Effector memory CD4-positive, alpha-beta T cell (primary cell): ENCODE measurements at regions not wholly inside any gene's neighbourhood (a gene's known extent, or its start where the extent isn't known, plus 50 kb on each side); places are given as distances from the start of the nearest gene placed in this dataset.
A peak's percentile ranks its signal among the peaks of the same experiment; 100 is the strongest.

Experiments
- DNase-seq, 3 donors: peaks; one replicate each; pipeline ENCODE4 v3.0.0-alpha.2; 2020
- H3K27ac ChIP-seq: 2 replicates; pipeline ENCODE4 v1.7.0; 2013; ENCODE audit warnings: mild to moderate bottlenecking, low read length, moderate library complexity; ENCODE audit not compliant: insufficient read depth, poor library complexity, severe bottlenecking
- H3K27me3 ChIP-seq: replicated peaks from 2 replicates; pipeline ENCODE4 v1.7.0; 2013; ENCODE audit warnings: mild to moderate bottlenecking, low read length; ENCODE audit not compliant: insufficient read depth, control insufficient read depth, poor library complexity, severe bottlenecking
- H3K36me3 ChIP-seq: 2 replicates; pipeline ENCODE4 v1.7.0; 2013; ENCODE audit warnings: mild to moderate bottlenecking, low read length, moderate library complexity; ENCODE audit not compliant: control insufficient read depth, insufficient read depth
- H3K4me1 ChIP-seq: 2 replicates; pipeline ENCODE4 v1.7.0; 2013; ENCODE audit warnings: low read length, mild to moderate bottlenecking; ENCODE audit not compliant: control insufficient read depth, insufficient read depth, poor library complexity, severe bottlenecking
- H3K4me3 ChIP-seq: 2 replicates; pipeline ENCODE4 v1.7.0; 2013; ENCODE audit warnings: low read length, low read depth, mild to moderate bottlenecking; ENCODE audit not compliant: insufficient read depth, poor library complexity, severe bottlenecking
- H3K9me3 ChIP-seq: 2 replicates; pipeline ENCODE4 v1.7.0; 2013; ENCODE audit warnings: mild to moderate bottlenecking, low read length, moderate library complexity; ENCODE audit not compliant: control insufficient read depth

DNA sequence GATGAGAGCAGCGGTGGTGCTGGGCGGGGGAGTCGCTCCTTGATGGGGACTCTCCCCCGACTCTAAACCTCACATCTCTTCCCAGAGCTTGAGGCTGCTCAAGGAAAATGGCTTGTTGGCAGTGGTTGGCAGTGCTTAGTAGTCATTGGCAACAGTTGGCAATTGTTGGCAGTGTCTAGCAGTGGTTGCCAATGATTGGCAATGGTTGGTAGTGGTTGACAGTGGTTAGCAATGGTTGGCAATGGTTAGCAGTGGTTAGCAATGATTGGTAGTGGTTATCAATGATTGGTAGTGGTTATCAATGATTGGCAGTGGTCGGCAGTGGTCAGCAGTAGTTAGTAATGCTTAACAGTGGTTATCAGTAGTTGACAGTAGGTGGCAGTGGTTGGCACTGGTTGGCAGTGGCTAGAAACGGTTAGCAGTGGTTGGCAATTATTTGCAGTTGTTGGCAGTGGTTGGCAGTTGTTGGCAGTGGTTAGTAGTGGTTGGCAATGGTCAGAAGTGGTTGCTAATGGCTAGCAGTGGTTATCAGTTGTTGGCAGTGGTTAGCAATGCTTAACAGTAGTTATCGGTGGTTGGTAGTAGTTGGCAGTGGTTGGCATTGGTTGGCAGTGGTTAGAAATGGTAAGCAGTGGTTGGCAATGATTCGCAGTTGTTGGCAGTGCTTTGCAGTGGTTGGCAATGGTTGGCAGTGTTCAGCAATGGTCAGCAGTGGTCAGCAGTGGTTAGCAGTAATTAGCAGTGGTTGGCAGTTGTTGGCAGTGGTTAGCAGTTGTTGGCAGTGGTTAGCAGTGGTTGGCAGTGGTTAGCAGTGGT lies 85.4 kb upstream of the OTOS start:
- H3K9me3 ChIP-seq = no peaks in the 10 kb centered on the region

DNA sequence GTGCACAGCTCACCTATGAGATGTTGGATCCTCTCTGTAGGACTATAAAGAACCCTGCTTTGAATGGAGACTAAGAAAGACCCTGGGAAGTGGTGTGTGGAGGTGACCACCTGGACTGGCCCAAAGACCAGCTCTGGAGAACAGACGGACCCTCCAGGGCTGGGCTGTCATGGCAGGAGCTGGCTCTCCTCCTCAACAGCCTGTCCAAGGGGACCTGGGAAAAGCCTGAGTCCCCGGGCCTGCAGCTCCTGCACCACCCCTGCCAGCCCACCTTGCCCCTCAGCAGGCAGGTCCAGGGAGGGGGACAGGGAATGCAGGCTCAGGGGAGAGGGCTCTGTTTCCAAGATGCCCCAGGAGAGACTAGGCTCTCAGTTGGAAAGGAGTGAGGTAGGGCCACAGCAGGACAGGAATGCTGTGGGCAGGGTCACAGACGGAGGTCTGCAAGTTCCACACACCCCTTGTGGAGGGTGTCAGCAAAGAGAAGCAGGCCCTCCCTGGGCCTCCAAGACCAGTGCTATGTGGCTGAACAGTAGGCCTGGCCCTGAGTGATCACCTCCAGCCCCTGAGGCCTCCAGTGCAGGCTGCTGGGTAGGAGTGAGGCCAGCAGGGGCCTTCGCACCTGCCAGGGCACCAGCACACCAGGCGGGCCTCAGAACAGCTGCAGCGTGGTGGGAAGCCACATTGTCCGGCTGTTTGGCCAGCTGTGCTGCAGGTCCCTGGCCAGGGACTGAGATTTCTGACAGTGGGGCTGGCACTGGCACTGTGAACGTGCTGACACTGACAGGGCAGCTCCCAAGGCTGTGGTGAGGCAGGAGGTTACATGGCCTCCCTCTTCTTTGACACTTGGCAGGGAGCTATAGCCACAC lies 86.4 kb upstream of the OTOS start:
- H3K9me3 ChIP-seq = no peaks in the 10 kb centered on the region
- peaks cover 8% of the 10 kb centered on the region for H3K27me3 ChIP-seq
- H3K36me3 ChIP-seq = no peaks in the 10 kb centered on the region

More for the DNA sequence above, 85.4 kb upstream of the OTOS start:
- no peak for DNase-seq
- Histone ChIP-seq H3K27me3 (peaks cover 8% of the 10 kb centered on the region), H3K27ac (no peak overlapping the region), H3K4me1 (no peaks in the 10 kb centered on the region), H3K36me3 (no peaks in the 10 kb centered on the region), H3K4me3 (no peak overlapping the region)

DNA sequence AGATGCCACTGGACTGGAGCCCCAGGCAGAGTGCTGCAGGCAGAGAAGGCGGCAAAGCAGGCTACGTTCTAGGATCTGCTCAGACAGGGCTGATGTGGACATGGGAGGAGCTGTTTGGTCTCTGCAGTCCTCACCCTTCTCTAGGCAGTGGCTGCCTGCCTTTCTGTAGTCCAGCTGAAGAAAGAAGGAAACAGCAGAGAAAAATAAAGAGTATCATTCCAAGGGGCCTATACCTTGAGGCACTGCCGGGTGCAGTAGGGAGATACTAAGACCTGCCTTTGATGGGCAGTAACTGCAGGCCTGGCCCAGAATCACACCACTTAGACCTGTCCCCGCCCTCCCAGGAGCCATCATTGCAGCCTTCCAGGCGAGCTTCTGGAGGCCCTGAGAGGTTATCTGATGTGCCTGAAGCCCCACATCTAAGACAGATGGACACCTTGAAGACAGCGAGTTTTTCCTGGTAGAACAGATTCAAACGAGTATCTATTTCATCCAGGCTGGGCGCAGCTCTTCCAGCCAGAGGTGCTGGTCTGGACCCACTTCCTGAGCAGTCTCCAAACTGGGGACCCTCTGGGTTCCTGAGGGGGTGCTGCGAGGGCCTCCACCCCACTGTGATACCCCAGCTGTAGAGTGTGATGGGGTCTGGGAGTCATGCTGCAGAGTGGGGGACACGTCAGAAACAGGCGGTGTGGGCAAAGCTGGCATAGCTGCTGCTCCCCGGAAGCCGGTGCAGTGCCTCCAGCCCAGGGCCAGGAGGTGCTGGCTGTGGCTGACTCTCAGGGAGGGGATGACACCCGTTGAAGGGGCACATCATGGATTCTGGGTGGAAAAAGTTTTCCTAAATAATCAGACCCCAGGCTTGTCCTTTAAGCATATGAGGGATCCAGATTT lies 87.3 kb upstream of the OTOS start:
- Histone ChIP-seq H3K36me3 (no peaks in the 10 kb centered on the region), H3K9me3 (no peaks in the 10 kb centered on the region), H3K27ac (no peak overlapping the region), H3K4me3 (no peak overlapping the region), H3K27me3 (peaks cover 8% of the 10 kb centered on the region), H3K4me1 (peaks cover 5% of the 10 kb centered on the region)
- no peak for DNase-seq

More for the DNA sequence above, 86.4 kb upstream of the OTOS start:
- H3K27ac ChIP-seq = no peak overlapping the region
- DNase-seq = no peak
- no peaks in the 10 kb centered on the region for H3K4me1 ChIP-seq
- no peak overlapping the region for H3K4me3 ChIP-seq

DNA sequence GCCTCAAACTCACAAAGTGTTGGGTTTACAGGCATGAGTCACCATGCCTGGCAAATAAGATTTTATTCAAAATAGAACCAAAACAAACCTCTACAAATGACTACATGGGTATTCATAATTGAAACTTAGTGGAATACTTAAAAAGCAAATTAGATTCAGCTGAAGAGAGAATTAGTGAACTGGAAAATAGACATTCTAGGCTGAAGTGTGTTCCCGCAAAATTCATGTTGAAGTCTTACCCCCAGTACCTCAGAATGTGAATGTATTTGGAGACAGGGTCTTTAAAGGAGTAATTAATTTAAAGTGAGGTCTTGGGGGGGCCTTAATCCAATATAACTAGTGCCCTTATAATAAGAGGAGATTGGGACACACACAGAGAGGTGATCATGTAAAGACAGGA lies 88.5 kb upstream of the OTOS start:
- no peaks in the 10 kb centered on the region for H3K9me3 ChIP-seq
- DNase-seq = no peak
- H3K27me3 ChIP-seq = peaks cover 8% of the 10 kb centered on the region
- H3K27ac ChIP-seq = no peak overlapping the region
- H3K36me3 ChIP-seq = no peaks in the 10 kb centered on the region
- peaks cover 15% of the 10 kb centered on the region for H3K4me1 ChIP-seq
- H3K4me3 ChIP-seq = no peak overlapping the region

DNA sequence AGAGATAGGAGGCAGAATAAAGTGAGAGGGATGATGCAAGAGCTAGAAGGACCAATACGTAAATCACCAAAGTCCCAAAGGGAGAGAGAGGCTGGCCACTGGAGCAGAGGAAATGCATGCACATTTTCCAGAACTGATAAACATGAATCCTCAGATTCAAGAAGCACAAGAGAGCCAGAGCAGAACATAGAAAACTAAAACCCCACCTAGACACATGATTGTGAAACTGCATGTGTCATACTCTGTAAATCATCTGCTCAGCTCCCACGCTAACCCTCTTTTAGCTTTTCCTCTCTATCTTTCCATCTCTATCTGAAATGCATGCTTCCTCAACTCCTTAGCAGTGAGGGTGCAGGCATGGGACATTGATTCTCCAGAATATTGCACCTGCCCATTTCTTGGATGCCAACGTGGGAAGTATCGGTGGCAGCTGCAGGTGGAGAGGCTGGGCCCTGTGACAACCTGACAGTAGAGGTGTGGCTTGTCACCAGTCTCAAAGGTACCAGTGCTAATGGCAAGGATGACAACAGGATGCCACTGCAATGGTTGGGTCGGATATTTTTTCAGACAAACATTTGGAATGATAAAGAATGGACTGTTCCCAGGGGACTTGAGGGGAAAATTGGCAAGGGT lies 89.3 kb upstream of the OTOS start:
- Histone ChIP-seq H3K27me3 (peaks cover 8% of the 10 kb centered on the region), H3K4me1 (peaks cover 15% of the 10 kb centered on the region), H3K36me3 (no peaks in the 10 kb centered on the region), H3K9me3 (no peaks in the 10 kb centered on the region), H3K27ac (no peak overlapping the region), H3K4me3 (no peak overlapping the region)
- no peak for DNase-seq

DNA sequence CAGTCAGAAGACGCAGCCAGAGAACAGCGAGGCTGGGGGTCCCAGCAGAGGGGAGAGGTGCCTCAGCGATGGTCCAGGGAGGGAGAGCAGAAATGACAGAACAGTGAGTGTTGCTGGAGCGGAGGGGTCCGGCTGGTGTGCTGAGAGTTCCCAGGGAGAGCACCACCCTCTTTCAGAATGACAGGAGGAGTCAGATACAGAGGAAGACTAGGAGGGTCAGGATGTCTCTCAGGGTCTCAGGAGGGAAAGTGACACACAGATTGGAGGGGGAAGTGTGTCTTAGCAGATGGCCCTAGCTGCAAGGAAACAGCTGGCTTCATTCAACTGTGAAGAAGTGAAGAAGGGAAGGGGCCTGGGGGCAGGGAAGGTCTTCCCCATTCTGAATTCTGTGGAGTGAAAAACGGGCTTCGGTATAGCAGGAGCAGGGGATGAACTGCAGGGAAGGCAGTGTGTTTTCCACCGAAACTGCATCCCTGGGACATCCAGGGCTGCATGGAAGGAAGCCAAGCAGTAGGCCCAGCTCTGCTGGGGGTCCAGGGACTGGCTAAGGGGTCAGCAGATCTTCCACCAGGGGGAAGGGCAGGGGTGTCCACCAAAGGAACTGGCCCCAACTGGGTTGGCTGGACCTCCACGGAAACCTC lies 90.0 kb upstream of the OTOS start:
- no peak for DNase-seq

DNA sequence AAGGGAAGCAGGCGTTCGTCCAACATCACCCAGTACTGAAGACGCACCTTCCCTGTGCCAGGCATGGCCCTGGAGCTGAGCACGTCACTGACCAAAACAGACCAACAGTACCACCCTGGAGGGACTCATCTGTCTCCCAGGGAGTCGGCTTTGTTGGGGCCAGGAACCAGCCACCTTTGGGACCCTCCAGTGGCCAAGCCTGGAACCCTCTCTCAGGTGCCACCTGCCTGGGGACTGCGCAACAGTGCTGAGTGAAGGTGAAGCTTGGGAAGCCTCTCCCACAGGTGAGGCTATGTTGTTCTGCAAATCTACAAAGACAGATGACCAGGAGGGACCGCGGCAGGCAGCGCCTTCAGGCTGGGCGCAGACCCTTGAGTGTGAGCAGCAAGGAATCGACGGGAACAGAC lies 91.4 kb upstream of the OTOS start:
- Histone ChIP-seq H3K27me3 (no peaks in the 10 kb centered on the region), H3K4me1 (peaks cover 15% of the 10 kb centered on the region), H3K9me3 (no peaks in the 10 kb centered on the region), H3K4me3 (no peak overlapping the region), H3K36me3 (no peaks in the 10 kb centered on the region), H3K27ac (no peak overlapping the region)
- no peak for DNase-seq

More for the DNA sequence above, 90.0 kb upstream of the OTOS start:
- H3K4me1 ChIP-seq = peaks cover 15% of the 10 kb centered on the region
- H3K4me3 ChIP-seq = no peak overlapping the region
- H3K27me3 ChIP-seq = peaks cover 4% of the 10 kb centered on the region
- H3K27ac ChIP-seq = no peak overlapping the region
- H3K9me3 ChIP-seq = no peaks in the 10 kb centered on the region
- H3K36me3 ChIP-seq = no peaks in the 10 kb centered on the region

DNA sequence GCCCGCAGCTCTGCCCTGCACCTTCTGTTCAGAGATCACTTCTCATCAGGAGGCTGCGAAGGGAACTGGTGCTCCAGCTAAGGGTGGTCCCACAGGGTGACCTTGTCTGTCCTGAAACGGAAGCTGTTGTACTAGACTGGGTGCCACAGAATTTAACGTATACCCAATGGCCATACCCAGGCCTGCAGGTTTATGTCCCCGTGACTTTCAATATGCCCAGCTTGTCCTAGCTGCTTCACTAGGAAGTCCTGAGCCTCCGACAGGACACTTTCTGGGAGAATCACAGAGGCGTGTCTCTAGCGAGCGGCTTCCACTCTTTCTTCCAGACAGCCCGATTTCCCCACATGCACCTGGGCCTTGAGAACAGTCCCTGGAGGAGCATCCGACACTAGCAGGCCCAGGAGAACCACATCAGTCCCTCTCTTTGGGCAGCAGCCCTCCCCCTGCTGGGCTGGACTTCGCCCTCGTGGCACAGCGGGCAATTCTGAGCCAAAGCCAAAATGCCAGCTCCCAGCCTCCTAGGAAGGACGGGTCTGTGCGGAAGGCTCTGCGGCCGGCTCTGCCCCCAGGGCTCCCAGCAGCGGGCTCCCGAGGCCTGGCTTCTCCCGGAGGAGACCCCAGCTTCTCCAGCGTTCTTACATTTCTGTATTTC lies 91.9 kb upstream of the OTOS start:
- Histone ChIP-seq H3K4me1 (peaks cover 15% of the 10 kb centered on the region), H3K27ac (no peak overlapping the region), H3K36me3 (no peaks in the 10 kb centered on the region), H3K27me3 (no peaks in the 10 kb centered on the region), H3K9me3 (no peaks in the 10 kb centered on the region), H3K4me3 (peak overlapping the region; percentile 45)
- no peak for DNase-seq
